ENCODE measurements at regions not wholly inside any gene's neighbourhood (a gene's known extent, or its start where the extent isn't known, plus 50 kb on each side); places are given as distances from the start of the nearest gene placed in this dataset.
"Not testable (repeated sequence)": the region's sequence is repeated elsewhere in the genome, so short reads cannot be mapped to it uniquely, and the experiment has no call there.

DNA sequence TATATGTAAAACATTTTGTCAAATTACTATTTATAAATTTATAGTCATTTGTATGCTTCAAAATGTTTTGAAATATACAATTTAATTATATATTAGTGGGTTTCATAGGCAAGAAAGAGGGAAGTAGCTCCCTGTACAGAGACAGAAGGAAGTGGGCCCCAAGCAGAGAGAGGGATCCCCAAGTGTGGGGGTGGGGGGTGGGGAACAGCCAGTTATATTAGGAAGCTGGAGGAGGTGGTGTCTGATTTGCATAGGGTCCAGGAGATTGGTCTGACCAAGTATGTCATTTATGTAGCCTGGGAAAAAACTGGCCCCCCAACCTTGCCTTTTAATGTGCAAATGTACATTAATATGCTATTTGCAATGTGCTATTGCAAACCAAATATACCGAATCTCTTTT is 76.5 kb upstream of the ZSWIM2 start:
- Mint-ChIP-seq H3K27ac (no peak overlapping the region), H3K27me3 (ENCODE audit: low read depth) (no peaks in the 10 kb centered on the region), H3K36me3 (ENCODE audit: insufficient read depth in 1 of 3, low read depth in 3 of 3) (no peaks in the 10 kb centered on the region), H3K9me3 (no peaks in the 10 kb centered on the region), H3K4me3 (no peak overlapping the region), H3K4me1 (no peaks in the 10 kb centered on the region)
- H2BK20ac ChIP-seq (ENCODE audit: low read depth, low read length, poor library complexity, severe bottlenecking): no peak overlapping the region
- no peak overlapping the region for H3K18ac ChIP-seq (ENCODE audit: insufficient read length, low read depth, low read length)
- no peak overlapping the region for H4K91ac ChIP-seq (ENCODE audit: insufficient read length, low read depth, low read length)
- H2BK5ac ChIP-seq (ENCODE audit: insufficient read length, low read length): no peak overlapping the region
- H3K23me2 ChIP-seq (ENCODE audit: insufficient read length, low read depth, low read length, poor library complexity, severe bottlenecking): no peaks in the 10 kb centered on the region
- no peak overlapping the region for H3K23ac ChIP-seq (ENCODE audit: insufficient read length, low read depth, low read length)
- H2BK120ac ChIP-seq (ENCODE audit: low read depth, low read length, poor library complexity, severe bottlenecking): no peak overlapping the region
- H2BK15ac ChIP-seq (ENCODE audit: low read depth, low read length): no peak overlapping the region
- WGBS (ENCODE audit: extremely low coverage, insufficient read length, low lambda C conversion rate): no CpG with 5 or more reads among the region's 1 CpG
- H3K27me3 ChIP-seq (ENCODE audit: insufficient read depth, low read length): no peaks in the 10 kb centered on the region
- H3K56ac ChIP-seq (ENCODE audit: insufficient read length, low read depth, low read length): no peak overlapping the region
- H3K9ac ChIP-seq (ENCODE audit: extremely low read depth, insufficient read length, low read length): no peak overlapping the region
- no peak overlapping the region for H3K27ac ChIP-seq (ENCODE audit: insufficient read length, low read depth, low read length)
- no peak overlapping the region for H2AFZ ChIP-seq (ENCODE audit: low read length)
- no peak overlapping the region for H3K14ac ChIP-seq (ENCODE audit: insufficient read depth, low read length)
- no peaks in the 10 kb centered on the region for H3K9me3 ChIP-seq (ENCODE audit: control insufficient read depth, low read depth, low read length)
- no peaks in the 10 kb centered on the region for H4K20me1 ChIP-seq (ENCODE audit: control insufficient read depth, insufficient read depth, insufficient read length)
- H3T11ph ChIP-seq (ENCODE audit: low read length): no peak overlapping the region
- H3K79me1 ChIP-seq (ENCODE audit: insufficient read depth, low read depth, low read length, poor library complexity, severe bottlenecking): no peaks in the 10 kb centered on the region
- DNase-seq: no peak
- H2BK12ac ChIP-seq (ENCODE audit: insufficient read length, low read depth, low read length): no peak overlapping the region
- H3K79me2 ChIP-seq (ENCODE audit: insufficient read depth, low read length): no peaks in the 10 kb centered on the region
- H4K5ac ChIP-seq (ENCODE audit: insufficient read length, low read depth, low read length): no peak overlapping the region
- TF ChIP-seq, protein P1, sequence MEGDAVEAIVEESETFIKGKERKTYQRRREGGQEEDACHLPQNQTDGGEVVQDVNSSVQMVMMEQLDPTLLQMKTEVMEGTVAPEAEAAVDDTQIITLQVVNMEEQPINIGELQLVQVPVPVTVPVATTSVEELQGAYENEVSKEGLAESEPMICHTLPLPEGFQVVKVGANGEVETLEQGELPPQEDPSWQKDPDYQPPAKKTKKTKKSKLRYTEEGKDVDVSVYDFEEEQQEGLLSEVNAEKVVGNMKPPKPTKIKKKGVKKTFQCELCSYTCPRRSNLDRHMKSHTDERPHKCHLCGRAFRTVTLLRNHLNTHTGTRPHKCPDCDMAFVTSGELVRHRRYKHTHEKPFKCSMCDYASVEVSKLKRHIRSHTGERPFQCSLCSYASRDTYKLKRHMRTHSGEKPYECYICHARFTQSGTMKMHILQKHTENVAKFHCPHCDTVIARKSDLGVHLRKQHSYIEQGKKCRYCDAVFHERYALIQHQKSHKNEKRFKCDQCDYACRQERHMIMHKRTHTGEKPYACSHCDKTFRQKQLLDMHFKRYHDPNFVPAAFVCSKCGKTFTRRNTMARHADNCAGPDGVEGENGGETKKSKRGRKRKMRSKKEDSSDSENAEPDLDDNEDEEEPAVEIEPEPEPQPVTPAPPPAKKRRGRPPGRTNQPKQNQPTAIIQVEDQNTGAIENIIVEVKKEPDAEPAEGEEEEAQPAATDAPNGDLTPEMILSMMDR (conservative IDR thresholded peaks at IDR 0.05): no peak
- no peak overlapping the region for H4K8ac ChIP-seq (replicated peaks; ENCODE audit: insufficient read length, low read depth, low read length)
- H2AK5ac ChIP-seq (ENCODE audit: insufficient read length, low read length): no peak overlapping the region
- no peak overlapping the region for H3K4ac ChIP-seq (ENCODE audit: low read depth, low read length)
- H3K4me2 ChIP-seq (ENCODE audit: insufficient read depth, insufficient read length, low read length): no peak overlapping the region
- no peaks in the 10 kb centered on the region for H3K4me1 ChIP-seq (ENCODE audit: insufficient read depth, low read length)

DNA sequence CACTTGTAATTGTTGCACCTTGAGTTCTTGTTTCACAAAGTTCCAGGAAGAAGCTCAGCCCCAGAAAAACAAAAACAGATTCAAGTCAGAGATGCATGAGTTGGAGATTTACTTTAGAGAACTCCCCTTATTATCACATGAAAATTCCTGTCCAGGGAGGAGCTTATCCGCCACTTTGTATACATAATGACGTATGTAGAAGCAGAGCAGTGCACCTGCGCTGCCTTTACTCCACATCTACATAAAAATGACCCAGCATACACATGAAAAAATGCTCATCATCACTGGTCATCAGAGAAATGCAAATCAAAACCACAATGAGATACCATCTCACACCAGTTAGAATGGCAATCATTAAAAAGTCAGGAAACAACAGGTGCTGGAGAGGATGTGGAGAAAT is 73.3 kb upstream of the ZSWIM2 start:
- WGBS (ENCODE audit: extremely low coverage, insufficient read length, low lambda C conversion rate): no CpG with 5 or more reads among the region's 3 CpGs
- H4K91ac ChIP-seq (ENCODE audit: insufficient read length, low read depth, low read length): not testable (repeated sequence)

More for the DNA sequence above, 73.3 kb upstream of the ZSWIM2 start:
- H2BK12ac ChIP-seq (ENCODE audit: insufficient read length, low read depth, low read length); H3K9me3 ChIP-seq (ENCODE audit: control insufficient read depth, low read depth, low read length); H3K27ac Mint-ChIP-seq; H2AFZ ChIP-seq (ENCODE audit: low read length); DNase-seq; H3K27me3 Mint-ChIP-seq (ENCODE audit: low read depth); H3K14ac ChIP-seq (ENCODE audit: insufficient read depth, low read length); H3K4me1 ChIP-seq (ENCODE audit: insufficient read depth, low read length); H2BK15ac ChIP-seq (ENCODE audit: low read depth, low read length); H3K9ac ChIP-seq (ENCODE audit: extremely low read depth, insufficient read length, low read length); H3K56ac ChIP-seq (ENCODE audit: insufficient read length, low read depth, low read length); H3K4me3 Mint-ChIP-seq; H2BK20ac ChIP-seq (ENCODE audit: low read depth, low read length, poor library complexity, severe bottlenecking); H3K27me3 ChIP-seq (ENCODE audit: insufficient read depth, low read length); H3K23ac ChIP-seq (ENCODE audit: insufficient read length, low read depth, low read length); H3K18ac ChIP-seq (ENCODE audit: insufficient read length, low read depth, low read length); H3K9me3 Mint-ChIP-seq; H2BK120ac ChIP-seq (ENCODE audit: low read depth, low read length, poor library complexity, severe bottlenecking); H3K4me1 Mint-ChIP-seq; H3K4ac ChIP-seq (ENCODE audit: low read depth, low read length); H3T11ph ChIP-seq (ENCODE audit: low read length); H2BK5ac ChIP-seq (ENCODE audit: insufficient read length, low read length); H4K8ac ChIP-seq (replicated peaks; ENCODE audit: insufficient read length, low read depth, low read length); H3K23me2 ChIP-seq (ENCODE audit: insufficient read length, low read depth, low read length, poor library complexity, severe bottlenecking); H3K79me1 ChIP-seq (ENCODE audit: insufficient read depth, low read depth, low read length, poor library complexity, severe bottlenecking); H3K79me2 ChIP-seq (ENCODE audit: insufficient read depth, low read length); H4K5ac ChIP-seq (ENCODE audit: insufficient read length, low read depth, low read length); H3K4me2 ChIP-seq (ENCODE audit: insufficient read depth, insufficient read length, low read length); H2AK5ac ChIP-seq (ENCODE audit: insufficient read length, low read length); H3K36me3 Mint-ChIP-seq (ENCODE audit: insufficient read depth in 1 of 3, low read depth in 3 of 3); H4K20me1 ChIP-seq (ENCODE audit: control insufficient read depth, insufficient read depth, insufficient read length); H3K27ac ChIP-seq (ENCODE audit: insufficient read length, low read depth, low read length): not testable (repeated sequence)
